ENCODE measurements at regions not wholly inside any gene's neighbourhood (a gene's known extent, or its start where the extent isn't known, plus 50 kb on each side); places are given as distances from the start of the nearest gene placed in this dataset.

DNA sequence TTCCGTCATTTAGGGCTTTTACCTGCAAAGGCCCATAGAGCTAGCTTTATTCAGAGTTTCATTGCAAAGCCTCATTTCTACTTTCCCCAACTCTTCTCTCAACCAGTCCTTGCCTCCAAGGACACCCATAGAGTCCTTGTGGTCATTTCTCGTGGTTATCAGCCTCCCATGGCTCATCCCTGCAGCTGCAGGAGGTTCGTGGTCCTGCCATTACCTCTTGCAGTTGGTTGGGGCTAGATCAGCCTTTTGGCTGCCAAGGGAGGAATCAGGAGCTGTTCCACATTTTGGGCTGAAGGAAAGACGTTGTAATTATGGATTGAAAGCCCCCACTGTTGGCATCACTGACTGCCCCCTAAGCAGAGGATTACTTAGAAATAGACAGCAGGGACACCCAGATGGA is 231.0 kb downstream of the MAN2A1 start:
- no peaks in the 10 kb centered on the region for H3K9me3 Mint-ChIP-seq

More for the DNA sequence above, 231.0 kb downstream of the MAN2A1 start:
- H3K4me1 ChIP-seq (ENCODE audit: insufficient read depth), result no peaks in the 10 kb centered on the region
- no peaks in the 10 kb centered on the region for H3K27me3 ChIP-seq (ENCODE audit: insufficient read depth)
- Mint-ChIP-seq H3K27ac (no peak overlapping the region), H3K27me3 (ENCODE audit: insufficient read depth, low read depth, poor library complexity) (peaks cover 2% of the 10 kb centered on the region), H3K4me1 (peaks cover 5% of the 10 kb centered on the region), H3K36me3 (ENCODE audit: low read depth) (no peaks in the 10 kb centered on the region), H3K4me3 (no peak overlapping the region)
- no peak overlapping the region for H2AFZ ChIP-seq
- H3K27ac ChIP-seq (ENCODE audit: low read depth), result no peak overlapping the region
- no peaks in the 10 kb centered on the region for H4K20me1 ChIP-seq (replicated peaks; ENCODE audit: insufficient read depth)
- no peak for DNase-seq (ENCODE audit: low spot score)
- no peak overlapping the region for H3K4me3 ChIP-seq
- no peaks in the 10 kb centered on the region for H3K36me3 ChIP-seq (ENCODE audit: insufficient read depth)
- H3F3A ChIP-seq (replicated peaks; ENCODE audit: low read depth), result no peaks in the 10 kb centered on the region
- peaks cover 16% of the 10 kb centered on the region for H3K9me2 ChIP-seq (ENCODE audit: insufficient read depth)
- no peak overlapping the region for H3K4me2 ChIP-seq
- ATAC-seq, result no peak
- no peak for TF ChIP-seq CREB1 (CRISPR knock-in tag; IDR thresholded peaks at IDR 0.05; ENCODE audit: low read depth)
- TF ChIP-seq, protein P1, sequence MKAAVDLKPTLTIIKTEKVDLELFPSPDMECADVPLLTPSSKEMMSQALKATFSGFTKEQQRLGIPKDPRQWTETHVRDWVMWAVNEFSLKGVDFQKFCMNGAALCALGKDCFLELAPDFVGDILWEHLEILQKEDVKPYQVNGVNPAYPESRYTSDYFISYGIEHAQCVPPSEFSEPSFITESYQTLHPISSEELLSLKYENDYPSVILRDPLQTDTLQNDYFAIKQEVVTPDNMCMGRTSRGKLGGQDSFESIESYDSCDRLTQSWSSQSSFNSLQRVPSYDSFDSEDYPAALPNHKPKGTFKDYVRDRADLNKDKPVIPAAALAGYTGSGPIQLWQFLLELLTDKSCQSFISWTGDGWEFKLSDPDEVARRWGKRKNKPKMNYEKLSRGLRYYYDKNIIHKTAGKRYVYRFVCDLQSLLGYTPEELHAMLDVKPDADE (IDR thresholded peaks at IDR 0.05), result no peak
- TF ChIP-seq POLR2AphosphoS5 (IDR thresholded peaks at IDR 0.05; ENCODE audit: low read depth), result no peak
- TF ChIP-seq, protein P2, sequence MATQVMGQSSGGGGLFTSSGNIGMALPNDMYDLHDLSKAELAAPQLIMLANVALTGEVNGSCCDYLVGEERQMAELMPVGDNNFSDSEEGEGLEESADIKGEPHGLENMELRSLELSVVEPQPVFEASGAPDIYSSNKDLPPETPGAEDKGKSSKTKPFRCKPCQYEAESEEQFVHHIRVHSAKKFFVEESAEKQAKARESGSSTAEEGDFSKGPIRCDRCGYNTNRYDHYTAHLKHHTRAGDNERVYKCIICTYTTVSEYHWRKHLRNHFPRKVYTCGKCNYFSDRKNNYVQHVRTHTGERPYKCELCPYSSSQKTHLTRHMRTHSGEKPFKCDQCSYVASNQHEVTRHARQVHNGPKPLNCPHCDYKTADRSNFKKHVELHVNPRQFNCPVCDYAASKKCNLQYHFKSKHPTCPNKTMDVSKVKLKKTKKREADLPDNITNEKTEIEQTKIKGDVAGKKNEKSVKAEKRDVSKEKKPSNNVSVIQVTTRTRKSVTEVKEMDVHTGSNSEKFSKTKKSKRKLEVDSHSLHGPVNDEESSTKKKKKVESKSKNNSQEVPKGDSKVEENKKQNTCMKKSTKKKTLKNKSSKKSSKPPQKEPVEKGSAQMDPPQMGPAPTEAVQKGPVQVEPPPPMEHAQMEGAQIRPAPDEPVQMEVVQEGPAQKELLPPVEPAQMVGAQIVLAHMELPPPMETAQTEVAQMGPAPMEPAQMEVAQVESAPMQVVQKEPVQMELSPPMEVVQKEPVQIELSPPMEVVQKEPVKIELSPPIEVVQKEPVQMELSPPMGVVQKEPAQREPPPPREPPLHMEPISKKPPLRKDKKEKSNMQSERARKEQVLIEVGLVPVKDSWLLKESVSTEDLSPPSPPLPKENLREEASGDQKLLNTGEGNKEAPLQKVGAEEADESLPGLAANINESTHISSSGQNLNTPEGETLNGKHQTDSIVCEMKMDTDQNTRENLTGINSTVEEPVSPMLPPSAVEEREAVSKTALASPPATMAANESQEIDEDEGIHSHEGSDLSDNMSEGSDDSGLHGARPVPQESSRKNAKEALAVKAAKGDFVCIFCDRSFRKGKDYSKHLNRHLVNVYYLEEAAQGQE (IDR thresholded peaks at IDR 0.05; ENCODE audit: unreplicated experiment), result no peak
- TF ChIP-seq, protein P3, sequence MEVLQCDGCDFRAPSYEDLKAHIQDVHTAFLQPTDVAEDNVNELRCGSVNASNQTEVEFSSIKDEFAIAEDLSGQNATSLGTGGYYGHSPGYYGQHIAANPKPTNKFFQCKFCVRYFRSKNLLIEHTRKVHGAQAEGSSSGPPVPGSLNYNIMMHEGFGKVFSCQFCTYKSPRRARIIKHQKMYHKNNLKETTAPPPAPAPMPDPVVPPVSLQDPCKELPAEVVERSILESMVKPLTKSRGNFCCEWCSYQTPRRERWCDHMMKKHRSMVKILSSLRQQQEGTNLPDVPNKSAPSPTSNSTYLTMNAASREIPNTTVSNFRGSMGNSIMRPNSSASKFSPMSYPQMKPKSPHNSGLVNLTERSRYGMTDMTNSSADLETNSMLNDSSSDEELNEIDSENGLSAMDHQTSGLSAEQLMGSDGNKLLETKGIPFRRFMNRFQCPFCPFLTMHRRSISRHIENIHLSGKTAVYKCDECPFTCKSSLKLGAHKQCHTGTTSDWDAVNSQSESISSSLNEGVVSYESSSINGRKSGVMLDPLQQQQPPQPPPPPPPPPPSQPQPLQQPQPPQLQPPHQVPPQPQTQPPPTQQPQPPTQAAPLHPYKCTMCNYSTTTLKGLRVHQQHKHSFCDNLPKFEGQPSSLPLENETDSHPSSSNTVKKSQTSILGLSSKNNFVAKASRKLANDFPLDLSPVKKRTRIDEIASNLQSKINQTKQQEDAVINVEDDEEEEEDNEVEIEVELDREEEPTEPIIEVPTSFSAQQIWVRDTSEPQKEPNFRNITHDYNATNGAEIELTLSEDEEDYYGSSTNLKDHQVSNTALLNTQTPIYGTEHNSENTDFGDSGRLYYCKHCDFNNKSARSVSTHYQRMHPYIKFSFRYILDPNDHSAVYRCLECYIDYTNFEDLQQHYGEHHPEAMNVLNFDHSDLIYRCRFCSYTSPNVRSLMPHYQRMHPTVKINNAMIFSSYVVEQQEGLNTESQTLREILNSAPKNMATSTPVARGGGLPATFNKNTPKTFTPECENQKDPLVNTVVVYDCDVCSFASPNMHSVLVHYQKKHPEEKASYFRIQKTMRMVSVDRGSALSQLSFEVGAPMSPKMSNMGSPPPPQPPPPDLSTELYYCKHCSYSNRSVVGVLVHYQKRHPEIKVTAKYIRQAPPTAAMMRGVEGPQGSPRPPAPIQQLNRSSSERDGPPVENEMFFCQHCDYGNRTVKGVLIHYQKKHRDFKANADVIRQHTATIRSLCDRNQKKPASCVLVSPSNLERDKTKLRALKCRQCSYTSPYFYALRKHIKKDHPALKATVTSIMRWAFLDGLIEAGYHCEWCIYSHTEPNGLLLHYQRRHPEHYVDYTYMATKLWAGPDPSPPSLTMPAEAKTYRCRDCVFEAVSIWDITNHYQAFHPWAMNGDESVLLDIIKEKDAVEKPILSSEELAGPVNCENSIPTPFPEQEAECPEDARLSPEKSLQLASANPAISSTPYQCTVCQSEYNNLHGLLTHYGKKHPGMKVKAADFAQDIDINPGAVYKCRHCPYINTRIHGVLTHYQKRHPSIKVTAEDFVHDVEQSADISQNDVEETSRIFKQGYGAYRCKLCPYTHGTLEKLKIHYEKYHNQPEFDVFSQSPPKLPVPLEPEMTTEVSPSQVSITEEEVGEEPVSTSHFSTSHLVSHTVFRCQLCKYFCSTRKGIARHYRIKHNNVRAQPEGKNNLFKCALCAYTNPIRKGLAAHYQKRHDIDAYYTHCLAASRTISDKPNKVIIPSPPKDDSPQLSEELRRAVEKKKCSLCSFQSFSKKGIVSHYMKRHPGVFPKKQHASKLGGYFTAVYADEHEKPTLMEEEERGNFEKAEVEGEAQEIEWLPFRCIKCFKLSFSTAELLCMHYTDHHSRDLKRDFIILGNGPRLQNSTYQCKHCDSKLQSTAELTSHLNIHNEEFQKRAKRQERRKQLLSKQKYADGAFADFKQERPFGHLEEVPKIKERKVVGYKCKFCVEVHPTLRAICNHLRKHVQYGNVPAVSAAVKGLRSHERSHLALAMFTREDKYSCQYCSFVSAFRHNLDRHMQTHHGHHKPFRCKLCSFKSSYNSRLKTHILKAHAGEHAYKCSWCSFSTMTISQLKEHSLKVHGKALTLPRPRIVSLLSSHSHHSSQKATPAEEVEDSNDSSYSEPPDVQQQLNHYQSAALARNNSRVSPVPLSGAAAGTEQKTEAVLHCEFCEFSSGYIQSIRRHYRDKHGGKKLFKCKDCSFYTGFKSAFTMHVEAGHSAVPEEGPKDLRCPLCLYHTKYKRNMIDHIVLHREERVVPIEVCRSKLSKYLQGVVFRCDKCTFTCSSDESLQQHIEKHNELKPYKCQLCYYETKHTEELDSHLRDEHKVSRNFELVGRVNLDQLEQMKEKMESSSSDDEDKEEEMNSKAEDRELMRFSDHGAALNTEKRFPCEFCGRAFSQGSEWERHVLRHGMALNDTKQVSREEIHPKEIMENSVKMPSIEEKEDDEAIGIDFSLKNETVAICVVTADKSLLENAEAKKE (CRISPR knock-in tag; IDR thresholded peaks at IDR 0.05), result no peak
- no peak for TF ChIP-seq NANOG (IDR thresholded peaks at IDR 0.05; ENCODE audit: borderline replicate concordance)
- TF ChIP-seq ZNF331 (CRISPR knock-in tag; IDR thresholded peaks at IDR 0.05; ENCODE audit: low read depth), result no peak
- no peak for TF ChIP-seq ZNF114 (CRISPR knock-in tag; IDR thresholded peaks at IDR 0.05)
- no peak for TF ChIP-seq EZH2 (IDR thresholded peaks at IDR 0.05; ENCODE audit: low read depth, unreplicated experiment)
- H3K79me2 ChIP-seq (replicated peaks; ENCODE audit: insufficient read depth), result no peaks in the 10 kb centered on the region

All from GM23338 (cell line).